Anterior cingulate cortex (tissue), 58 donors: ENCODE measurements at regions not wholly inside any gene's neighbourhood (a gene's known extent, or its start where the extent isn't known, plus 50 kb on each side); places are given as distances from the start of the nearest gene placed in this dataset.

ENCODE experiments used
- DNase-seq, 58 donors: peaks; one replicate each; lab custom pipeline; 2025; lab: John Stamatoyannopoulos, UW

GRCh38 chr14:34075826-34076225, 125.0 kb upstream of the EGLN3 start:
- DNase-seq = no peak

- no peak for DNase-seq
These were observed 124.3 kb upstream of the EGLN3 start for GRCh38 chr14:34075042-34075744.

GRCh38 chr14:34072921-34073320, 122.0 kb upstream of the EGLN3 start:
- DNase-seq = no peak

GRCh38 chr14:34072401-34072800, 121.5 kb upstream of the EGLN3 start:
- DNase-seq = no peak

GRCh38 chr14:34070917-34071407, 120.1 kb upstream of the EGLN3 start:
- no peak for DNase-seq

GRCh38 chr14:34069854-34070582, 119.1 kb upstream of the EGLN3 start:
- DNase-seq = no peak

GRCh38 chr14:34067587-34067986, 116.7 kb upstream of the EGLN3 start:
- no peak for DNase-seq

- no peak for DNase-seq
These were observed 115.0 kb upstream of the EGLN3 start for GRCh38 chr14:34065690-34066391.

- no peak for DNase-seq
These were observed 114.4 kb upstream of the EGLN3 start for GRCh38 chr14:34065236-34065635.

- no peak for DNase-seq
These were observed 113.5 kb upstream of the EGLN3 start for GRCh38 chr14:34064349-34064748.

GRCh38 chr14:34063470-34064164, 112.7 kb upstream of the EGLN3 start:
- DNase-seq = peak in 1 of 58 donors; percentile 9

GRCh38 chr14:34063042-34063441, 112.2 kb upstream of the EGLN3 start:
- DNase-seq = no peak

- no peak for DNase-seq
These were observed 111.6 kb upstream of the EGLN3 start for GRCh38 chr14:34062353-34062973.

GRCh38 chr14:34060651-34060999, 109.8 kb upstream of the EGLN3 start:
- DNase-seq = peak in 3 of 58 donors; percentile 37 to 43 (median 38)

GRCh38 chr14:34059925-34060650, 109.2 kb upstream of the EGLN3 start:
- DNase-seq = peak in 48 of 58 donors; percentile 10 to 87 (median 50)

GRCh38 chr14:34059037-34059924, 108.4 kb upstream of the EGLN3 start:
- DNase-seq = no peak

GRCh38 chr14:34058510-34058909, 107.6 kb upstream of the EGLN3 start:
- DNase-seq = no peak

- DNase-seq = no peak
These were observed 105.2 kb upstream of the EGLN3 start for GRCh38 chr14:34056046-34056445.
